A673 (cell line): ENCODE measurements at regions not wholly inside any gene's neighbourhood (a gene's known extent, or its start where the extent isn't known, plus 50 kb on each side); places are given as distances from the start of the nearest gene placed in this dataset.

Source experiments
- EZH2 ChIP-seq: fragments of 200-600 bp; sonication (generic); IDR thresholded peaks from 2 replicates; pipeline ENCODE4 v1.6.1; 2017; ENCODE audit warnings: borderline replicate concordance, low read depth, mild to moderate bottlenecking, mixed read lengths, antibody characterized with exemption, low read length; ENCODE audit not compliant: poor library complexity, severe bottlenecking
- TF ChIP-seq, protein P1 (sequence below): fragments of 300-800, 200-600 bp; sonication (generic); conservative IDR thresholded peaks from 2 replicates; pipeline ENCODE4 v1.5.1; 2017; ENCODE audit warnings: low read depth, mild to moderate bottlenecking, antibody characterized with exemption, low read length, moderate library complexity, mixed read lengths

DNA sequence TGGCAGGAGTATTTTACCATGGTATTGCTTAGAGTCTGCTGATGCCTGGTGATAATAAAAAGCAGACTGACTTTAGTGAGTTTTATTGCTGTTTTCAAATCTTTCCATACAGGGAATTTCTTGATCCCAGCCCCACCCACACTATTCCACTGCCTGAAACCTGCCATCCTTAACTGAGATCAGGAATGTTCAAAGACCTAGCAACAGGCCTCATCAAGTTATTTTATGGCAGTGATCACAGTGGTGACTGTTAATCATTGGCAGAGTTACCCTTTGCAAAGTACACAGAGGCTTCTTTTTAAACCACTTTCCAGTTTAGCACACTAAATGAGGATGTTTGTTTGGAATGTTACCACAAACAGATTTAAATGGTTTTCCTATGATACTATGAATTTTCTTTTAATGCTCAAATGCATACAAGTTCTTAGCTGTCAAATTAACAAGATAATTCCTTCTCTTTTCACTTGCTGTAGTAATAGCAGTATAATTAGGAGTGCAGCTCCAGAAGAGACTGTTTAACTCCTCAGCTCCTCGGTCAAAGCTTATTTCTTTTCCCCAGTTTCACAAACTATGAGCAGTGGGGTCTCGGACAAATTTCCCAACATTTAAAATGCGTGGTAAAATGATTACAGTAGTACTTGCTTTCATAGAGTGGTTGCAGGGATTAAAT lies 69.9 kb upstream of the USP25 start:
- TF ChIP-seq, protein P1, sequence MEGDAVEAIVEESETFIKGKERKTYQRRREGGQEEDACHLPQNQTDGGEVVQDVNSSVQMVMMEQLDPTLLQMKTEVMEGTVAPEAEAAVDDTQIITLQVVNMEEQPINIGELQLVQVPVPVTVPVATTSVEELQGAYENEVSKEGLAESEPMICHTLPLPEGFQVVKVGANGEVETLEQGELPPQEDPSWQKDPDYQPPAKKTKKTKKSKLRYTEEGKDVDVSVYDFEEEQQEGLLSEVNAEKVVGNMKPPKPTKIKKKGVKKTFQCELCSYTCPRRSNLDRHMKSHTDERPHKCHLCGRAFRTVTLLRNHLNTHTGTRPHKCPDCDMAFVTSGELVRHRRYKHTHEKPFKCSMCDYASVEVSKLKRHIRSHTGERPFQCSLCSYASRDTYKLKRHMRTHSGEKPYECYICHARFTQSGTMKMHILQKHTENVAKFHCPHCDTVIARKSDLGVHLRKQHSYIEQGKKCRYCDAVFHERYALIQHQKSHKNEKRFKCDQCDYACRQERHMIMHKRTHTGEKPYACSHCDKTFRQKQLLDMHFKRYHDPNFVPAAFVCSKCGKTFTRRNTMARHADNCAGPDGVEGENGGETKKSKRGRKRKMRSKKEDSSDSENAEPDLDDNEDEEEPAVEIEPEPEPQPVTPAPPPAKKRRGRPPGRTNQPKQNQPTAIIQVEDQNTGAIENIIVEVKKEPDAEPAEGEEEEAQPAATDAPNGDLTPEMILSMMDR = no peak
- TF ChIP-seq EZH2 = no peak
